ENCODE measurements at regions not wholly inside any gene's neighbourhood (a gene's known extent, or its start where the extent isn't known, plus 50 kb on each side); places are given as distances from the start of the nearest gene placed in this dataset.

DNA sequence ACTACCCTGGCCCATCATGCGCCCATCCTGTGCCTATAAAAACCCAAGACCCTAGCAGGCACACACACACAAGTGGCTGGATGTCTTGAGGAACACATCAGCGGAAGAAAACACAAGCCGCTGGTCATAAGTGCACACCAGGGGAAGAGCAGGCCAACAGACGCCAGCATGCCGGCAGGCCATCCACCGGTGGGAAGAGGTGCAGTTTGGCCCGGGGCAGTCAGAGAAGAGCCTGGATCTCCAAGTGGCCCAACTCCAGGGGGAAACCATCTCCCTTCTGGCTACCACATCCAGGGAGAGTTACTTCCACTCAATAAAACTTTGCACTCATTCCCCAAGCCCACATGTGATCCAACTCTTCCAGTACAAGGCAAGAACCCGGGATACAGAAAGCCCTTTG is 2001.3 kb upstream of the NUDT12 start:
- no peak for DNase-seq (ENCODE audit: low read depth)

DNA sequence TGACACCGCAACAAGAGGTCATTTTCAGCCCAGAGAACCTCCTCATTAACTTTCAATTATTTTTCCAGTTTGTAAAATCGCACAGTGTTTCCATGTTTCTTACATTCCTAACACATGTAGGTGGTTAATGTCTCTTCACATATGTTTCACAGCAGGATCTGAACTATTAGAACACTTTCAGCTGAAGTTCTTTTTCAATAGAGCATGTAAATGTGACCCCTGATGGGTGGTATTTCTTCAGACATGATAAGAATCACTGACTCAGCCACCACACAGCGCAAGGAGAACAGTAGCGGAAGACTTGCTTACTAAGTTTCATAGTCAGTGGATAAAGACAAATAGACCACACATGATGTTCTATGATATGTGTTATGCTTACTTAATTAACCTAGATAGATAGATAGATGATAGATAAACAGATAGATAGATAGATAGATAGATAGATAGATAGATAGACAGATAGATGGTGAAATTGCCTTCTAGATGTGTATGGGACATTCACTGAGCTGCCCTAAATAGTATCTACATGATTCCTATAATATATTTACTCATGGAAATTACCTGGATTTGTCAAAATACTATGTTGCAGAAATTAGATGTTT is 1992.1 kb upstream of the NUDT12 start:
- no peak for DNase-seq (ENCODE audit: low read depth)

DNA sequence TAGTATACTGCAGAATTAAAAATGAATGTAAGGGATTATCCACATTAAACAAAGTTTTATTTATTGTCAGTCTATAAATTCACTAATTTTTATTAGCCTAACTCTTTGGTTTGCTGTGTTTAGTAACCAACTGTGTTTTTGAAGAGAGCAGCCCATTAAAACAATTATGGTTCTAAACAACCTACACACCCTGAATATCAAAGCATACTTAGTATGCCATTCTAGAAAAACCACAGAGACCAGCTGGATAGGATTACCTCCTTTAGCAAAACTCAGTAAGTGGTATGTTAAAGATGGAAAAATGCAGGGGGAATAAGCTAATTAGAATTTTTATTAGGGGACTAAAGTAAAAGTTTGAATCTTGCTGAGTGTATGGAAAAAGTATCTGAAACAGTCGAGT is 1981.7 kb upstream of the NUDT12 start:
- no peak for DNase-seq (ENCODE audit: low read depth)

DNA sequence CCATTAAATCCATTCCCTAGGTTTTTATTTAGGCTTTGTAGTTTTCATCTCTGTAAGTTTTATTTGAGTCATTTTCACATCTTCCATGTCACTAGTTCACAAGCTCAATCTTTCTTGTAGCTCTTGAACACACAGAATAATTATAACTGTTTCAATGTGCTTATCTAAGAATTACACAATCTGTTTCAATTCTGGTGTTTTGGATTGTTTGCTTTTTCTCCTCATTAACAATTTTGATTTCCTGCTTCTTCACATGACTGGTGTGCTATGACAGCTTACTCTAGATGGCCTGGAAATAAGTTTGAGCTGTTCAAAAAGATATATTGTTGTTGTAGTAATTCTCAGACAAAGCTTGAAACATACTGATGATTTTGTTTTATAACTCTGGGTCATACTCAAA is 1974.1 kb upstream of the NUDT12 start:
- no peak for DNase-seq (ENCODE audit: low read depth)

DNA sequence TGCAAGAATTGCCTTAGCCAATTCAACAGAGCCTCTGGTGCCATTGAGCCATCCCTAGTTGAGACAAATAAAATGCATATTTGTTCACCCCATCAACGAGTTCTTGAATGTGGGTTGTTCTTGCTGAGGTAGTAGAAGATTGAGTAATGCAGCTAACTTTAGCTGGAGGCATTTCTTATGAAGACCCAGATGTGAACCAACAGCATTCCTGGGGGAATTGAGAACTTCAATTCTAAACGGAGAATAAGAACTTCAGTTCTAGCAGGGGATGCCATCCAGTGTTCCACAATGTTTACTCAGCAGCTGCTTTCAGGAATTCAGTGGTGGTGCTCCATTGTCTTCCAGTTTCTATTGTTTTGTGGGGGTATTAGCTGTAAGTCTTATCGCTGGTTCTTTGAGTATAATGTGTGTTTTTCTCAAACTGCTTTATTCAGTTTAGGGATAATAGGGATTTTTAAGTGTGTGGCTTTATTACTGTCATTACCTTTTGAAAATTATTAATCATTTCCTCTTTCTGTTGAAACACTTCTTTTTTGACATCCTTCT is 1968.2 kb upstream of the NUDT12 start:
- no peak for DNase-seq (ENCODE audit: low read depth)

DNA sequence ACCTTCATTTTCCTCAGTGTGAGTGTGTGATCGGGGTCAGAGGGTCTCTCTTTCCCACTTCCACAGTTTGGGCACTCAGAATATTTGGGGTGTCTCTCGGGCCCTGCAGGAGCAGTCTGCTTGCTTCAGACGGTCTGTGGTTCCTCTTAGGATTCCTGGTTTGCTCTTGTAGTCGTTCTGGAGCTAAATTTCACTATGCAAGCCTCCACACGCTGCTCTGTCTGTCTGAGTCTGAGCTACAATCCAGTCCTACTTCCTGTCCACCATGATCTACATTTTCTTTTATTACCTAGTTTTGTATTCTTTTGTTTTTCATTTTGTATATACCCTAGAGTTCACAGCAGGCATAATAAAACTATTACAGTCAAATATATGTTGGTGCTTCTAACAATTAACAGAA is 1967.3 kb upstream of the NUDT12 start:
- no peak for DNase-seq (ENCODE audit: low read depth)

DNA sequence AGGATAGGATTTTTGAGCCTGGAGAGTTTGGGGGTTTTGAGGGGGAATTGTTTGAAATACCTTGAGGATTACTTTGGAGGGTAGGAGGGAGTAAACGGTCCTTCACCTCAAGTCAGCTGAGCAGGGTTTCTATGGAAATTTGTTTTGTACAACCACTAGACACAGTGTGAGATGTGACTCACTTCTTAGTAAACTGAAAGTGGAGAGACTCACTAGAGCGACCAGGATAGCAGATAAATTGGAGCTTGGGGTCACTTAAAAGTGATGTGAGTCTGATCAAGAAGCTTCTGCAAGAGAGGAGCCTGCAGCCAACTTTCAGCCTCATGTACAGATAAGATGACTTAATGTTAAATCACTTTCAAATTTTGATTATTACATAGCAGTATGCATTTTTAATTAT is 1945.9 kb upstream of the NUDT12 start:
- DNase-seq (ENCODE audit: low read depth), result peak; percentile 6

DNA sequence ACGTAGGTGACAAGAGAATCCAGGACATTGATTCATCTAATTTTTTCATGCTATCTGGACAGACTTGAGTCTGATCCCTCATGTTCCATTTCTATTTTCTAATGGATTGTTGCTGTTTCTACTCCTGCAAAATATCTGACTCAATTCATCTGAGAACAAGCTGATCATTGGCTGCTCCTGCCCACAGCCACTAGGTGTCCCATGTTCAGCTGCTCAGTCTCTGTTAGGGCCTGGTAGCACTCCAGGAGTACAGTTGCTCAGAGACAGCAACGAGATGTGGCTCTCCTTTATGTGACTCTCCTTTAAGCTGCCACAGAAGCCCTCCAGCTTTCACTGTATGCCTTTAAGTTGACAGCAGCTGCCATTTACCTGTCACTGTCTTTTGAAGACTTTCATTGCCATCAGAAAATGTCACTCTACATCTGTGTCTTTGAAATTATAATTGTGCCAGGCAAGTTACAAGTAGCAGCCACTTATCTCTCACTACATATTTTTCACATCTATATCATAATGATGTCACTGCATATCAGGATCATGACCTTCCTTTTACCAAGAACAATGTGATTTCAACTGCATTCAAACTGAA is 1944.2 kb upstream of the NUDT12 start:
- DNase-seq (ENCODE audit: low read depth), result no peak

DNA sequence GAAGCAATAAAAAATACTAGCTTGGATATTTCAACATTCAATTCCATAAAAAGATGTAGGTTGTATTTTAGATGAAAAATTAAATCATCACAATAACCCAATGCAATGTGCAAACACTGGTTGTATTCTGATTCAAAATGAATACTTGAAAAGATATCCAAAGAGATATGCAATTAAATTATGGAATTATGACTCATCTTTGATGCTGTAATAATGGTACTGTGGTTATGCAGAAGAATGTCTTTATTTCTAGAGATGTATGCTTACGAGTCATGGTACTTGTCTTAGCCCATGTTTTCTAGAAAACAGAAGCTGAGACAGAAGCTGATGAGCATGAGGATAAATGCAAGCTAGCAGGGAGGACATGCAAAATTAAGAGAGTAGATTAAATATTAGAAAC is 1941.4 kb upstream of the NUDT12 start:
- peak; percentile 37 for DNase-seq (ENCODE audit: low read depth)

DNA sequence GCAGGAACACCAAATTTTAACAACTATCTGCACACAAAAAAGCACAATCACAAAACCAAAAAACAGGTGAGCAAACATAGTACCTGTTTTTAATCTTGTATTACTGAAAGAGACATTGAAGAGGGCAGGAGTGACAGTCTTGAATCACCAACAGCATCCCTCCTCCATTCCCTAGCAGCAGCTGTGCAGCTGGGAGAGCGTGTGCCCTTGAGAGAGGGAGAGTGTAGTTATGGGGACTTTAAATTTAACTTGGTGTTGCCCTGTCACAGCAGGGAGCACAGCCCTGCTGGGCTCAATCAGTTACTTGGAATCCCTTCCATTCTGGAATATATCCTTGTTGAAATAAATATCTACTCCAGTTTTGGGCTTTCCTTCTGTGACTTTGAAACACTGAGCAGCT is 1938.7 kb upstream of the NUDT12 start:
- no peak for DNase-seq (ENCODE audit: low read depth)

DNA sequence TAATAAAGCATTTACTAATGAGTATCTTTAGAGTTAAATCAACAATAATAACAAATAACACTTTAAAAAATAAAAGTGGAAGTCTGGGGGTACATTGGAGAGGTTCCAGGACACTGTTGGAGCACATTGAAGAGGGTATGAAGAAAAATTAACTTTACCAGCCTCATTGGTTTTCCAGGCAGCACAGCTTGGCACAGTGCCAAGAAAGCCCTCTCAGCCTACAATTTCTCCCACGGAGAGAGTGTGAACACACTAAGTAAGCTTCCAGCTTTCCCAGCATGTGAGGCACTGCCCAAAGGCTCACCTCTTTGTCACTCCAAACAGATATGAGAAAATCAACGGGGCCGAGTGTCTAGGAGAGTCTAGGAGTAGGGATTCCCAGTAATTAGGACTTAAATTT is 1912.8 kb upstream of the NUDT12 start:
- no peak for DNase-seq (ENCODE audit: low read depth)

DNA sequence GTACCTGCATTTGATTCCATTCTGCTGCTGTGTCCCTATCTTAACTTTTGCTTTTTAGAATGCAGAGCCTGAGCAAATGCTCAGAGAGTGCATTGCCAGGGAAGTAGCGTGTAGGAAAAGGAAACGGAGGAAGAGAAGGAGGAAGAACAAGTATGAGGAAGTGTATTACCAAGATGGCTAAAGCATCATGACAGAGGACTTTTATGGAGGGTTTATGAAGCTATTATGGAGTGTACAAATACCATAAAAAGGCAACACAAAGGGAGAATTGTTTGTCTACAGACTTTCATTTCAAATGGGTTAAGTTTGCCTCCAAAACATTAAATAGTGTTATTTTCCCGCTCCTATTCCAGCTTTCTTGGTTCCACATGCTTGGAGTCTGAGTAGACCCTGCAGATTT is 1899.8 kb upstream of the NUDT12 start:
- DNase-seq (ENCODE audit: low read depth), result no peak

DNA sequence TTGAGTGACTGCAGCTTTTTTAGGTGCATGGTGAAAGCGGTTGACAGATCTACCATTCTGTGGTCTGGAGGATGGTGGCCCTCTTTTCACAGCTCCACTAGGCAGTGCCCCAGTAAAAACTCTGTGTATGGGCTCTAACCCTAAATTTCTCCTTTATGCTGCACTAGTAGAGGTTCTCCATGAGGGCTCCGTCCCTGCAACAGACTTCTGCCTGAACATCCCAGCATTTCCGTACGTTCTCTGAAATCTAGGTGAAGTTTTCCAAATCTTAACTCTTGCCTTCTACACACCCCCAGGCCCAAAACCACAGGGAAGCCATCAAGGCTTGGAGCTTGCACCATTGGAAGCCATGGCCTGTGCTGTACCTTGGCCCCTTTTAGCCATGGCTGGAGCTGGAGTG is 1898.1 kb upstream of the NUDT12 start:
- no peak for DNase-seq (ENCODE audit: low read depth)

DNA sequence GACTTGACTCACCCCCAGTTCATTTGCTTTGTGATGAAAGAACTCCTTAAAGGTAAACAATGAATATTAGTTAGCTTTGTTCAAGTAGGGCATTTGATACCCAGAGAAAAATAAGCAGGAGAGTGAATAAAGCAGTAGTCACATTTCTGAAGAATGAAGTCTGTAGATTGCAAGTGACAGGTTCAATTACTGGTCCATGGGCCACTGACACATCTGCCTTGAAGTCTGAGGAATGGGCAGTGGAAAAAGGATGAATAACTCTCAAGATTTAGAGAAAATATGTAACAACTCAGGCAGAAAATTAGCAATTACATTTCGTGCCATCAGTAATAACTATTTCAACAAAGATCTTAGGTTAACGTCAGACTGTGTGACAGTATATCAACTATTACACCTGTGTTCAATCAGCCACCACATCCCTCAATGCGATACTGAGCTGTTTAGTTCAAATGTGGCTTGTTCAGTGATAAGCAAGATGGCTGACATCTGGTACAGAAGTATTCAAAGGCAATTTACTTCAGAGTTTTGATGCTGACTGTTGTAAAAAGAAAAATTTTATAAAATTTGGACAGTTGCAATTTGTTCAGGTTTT is 1890.7 kb upstream of the NUDT12 start:
- DNase-seq (ENCODE audit: low read depth), result no peak

DNA sequence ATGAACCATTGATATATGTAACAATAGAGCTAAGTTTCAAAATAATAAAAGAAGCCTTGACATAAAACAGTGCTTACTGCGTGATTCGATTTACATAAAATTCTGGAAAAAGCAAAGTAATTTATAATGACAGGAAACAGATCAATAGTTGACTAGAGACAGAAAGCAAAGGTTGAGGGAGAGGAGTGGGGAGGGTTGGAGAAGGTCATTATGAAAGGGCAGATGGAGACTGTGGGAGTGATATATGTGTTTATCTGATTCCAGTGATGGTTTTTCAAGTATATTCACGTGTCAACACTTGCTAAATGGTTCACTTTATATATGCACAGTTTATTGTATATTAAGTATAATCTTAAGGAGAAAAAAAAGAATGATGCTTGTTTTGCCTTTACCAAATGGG is 1885.7 kb upstream of the NUDT12 start:
- no peak for DNase-seq (ENCODE audit: low read depth)

DNA sequence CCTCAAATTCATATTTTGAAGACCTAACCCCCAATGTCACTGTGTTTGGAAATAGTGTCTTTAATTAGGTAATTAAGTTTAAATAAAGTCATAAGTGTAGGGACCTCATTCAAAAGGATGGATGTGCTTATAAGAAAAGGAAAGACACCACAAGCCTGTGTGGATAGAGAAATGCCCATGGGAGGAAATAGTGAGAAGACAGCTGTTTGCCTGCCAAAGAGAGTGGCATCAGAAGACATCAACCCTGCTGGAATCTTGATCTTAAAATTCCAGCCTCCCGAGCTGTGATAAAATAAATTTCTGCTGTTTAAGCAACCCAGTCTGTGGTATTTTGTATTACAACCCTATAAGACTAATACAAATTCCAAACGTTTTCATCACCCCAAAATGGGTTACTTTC is 1867.9 kb upstream of the NUDT12 start:
- no peak for DNase-seq (ENCODE audit: low read depth)

DNA sequence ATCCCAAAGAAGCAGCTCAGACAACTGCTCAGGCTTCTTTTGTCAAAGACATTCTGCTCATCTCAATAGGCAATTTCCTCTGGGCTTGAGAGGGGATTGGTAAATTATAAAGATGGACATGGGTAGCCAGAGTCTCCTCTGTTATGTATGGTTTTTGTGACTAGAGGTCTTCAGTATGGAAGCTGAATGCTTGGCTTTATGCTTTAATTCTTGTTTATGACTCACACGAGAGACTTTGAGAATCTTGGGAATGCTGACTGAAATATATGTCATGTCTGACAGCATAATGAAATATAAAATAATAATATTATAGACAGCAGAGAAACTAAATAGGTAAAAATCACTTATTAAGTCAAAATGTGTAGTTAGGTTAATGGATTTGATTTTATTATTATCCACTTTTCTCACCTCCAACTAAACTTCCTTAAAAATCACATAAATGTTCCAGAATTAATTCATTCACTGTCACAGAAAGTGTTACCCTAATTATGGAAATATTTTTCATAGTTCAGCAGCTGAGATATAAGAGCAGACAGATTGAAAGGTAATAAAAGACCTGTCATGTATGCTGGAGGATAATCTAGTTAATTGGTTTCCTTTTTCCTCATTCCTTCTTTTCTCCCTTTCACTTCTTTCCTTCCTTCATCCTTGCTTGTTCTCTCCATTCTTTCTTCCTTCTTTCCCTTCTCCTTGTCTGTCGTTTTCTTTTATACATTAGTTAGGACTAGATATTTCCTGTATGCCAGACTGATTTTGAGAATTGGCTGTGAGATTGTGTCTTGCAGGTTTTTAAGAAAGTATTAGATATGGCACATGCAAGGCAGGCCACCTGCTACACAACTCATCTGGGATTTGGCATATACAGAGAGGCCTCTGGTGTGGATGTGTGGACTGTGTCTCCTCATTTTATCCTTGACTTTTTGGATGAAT is 1866.1 kb upstream of the NUDT12 start:
- no peak for DNase-seq (ENCODE audit: low read depth)

DNA sequence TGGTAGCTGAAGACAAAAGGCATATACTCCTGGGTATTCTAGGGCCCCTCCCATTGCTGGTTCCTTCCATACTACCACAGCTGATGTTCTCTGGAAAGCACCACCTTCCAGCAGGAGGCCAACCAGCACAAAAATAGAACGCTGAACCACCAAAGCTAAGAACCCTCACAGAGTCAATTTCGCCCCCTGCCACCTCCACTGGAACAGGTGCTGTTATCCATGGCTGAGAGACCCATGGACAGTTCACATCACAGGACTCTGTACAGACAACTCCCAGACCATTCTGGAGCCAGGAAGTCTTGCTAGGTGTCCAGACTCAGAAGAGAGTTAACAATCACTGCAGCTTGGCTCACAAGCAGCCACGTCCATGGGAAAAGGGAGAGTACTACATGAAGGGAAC is 1851.5 kb upstream of the NUDT12 start:
- DNase-seq (ENCODE audit: low read depth), result no peak

DNA sequence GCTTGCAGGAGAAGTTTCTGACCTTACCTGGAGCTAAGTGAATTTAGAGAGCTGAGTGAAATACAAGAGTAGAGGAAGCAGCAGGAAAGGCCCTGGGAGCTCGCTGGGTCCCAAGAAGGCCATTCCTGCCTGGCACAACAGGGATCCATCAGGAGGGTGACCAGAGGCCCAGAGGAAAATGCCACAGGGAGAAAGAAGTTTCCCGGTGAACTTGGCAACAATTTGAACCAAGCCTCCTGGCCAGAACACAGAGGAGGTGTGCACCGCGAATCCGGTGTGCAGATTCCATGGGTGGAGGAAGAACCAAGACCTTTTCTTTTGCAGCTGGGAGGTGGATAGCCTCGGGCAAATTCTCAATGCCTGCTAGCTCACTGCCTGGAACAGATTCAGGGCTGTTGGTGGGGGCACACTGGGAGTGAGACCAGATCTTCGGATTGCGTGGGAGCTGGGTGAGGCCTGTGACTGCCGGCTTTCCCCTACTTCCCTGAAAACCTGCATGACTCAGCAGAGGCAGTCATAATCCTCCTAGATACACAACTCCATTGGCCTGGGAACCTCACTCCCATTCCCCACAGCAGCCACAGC is 1850.9 kb upstream of the NUDT12 start:
- DNase-seq (ENCODE audit: low read depth), result no peak

DNA sequence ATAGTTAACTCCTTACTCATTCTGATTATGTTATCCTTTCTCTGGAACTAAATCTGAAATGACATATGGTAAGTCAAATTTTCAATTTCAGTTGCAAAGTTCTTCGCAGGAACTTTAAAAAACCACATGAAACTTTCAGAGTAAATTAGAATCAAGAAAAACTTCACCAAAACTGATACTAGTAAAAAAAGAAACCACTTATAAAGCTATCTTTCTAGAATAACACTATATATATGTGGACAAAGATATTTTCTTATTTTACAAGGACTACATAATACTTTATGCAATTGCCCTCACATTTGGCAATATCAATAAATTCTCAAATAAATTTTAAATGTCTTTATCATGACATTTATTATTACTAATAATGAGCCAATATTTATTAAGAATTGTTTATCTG is 1847.1 kb upstream of the NUDT12 start:
- DNase-seq (ENCODE audit: low read depth), result no peak

DNA sequence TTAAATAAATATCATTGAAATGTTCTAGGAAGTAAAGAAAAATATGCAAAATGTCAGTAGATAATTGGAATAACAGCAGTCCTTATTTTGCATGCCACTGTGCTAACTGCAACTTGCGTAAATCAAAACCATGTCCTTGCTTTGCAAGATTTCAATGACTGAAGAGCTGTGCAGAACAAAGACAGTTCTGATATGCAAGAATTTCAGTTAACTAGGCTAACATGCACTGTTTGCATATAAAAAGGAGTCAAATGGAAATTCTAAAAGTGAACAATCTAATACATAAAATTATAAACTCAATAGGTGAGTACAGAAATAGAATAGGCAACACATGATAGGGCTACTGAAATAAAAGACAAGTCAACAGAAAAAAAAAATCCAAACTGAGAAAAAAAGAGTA is 1844.6 kb upstream of the NUDT12 start:
- no peak for DNase-seq (ENCODE audit: low read depth)

DNA sequence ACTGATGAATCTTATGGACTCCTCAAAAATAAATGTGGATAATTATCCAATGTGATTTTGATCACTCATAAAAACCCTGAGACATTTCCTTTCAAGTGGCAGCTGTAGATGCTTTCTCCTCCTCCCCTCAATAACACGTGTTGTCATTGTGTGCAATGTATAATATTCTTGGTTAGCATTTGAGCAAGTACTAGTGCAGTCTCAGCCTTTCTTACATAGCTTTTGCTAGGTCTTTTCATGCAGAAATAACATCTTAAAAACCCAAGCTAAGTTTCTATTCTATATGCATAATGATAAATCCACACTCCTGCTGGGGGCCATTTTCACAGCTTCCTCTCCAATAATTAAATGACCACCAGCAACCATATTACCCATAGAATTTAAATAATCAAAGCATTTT is 1835.2 kb upstream of the NUDT12 start:
- DNase-seq (ENCODE audit: low read depth), result no peak
